ENCODE measurements at regions not wholly inside any gene's neighbourhood (a gene's known extent, or its start where the extent isn't known, plus 50 kb on each side); places are given as distances from the start of the nearest gene placed in this dataset.

GRCh38 chr2:71833272-71833671 lies 314.4 kb downstream of the CYP26B1 start:
- no peak for TF ChIP-seq CTCF (IDR thresholded peaks at IDR 0.05)
- no peak for TF ChIP-seq POLR2A (IDR thresholded peaks at IDR 0.05)

All from heart left ventricle (tissue), 13 donors.